GM12873 (cell line): ENCODE measurements at regions not wholly inside any gene's neighbourhood (a gene's known extent, or its start where the extent isn't known, plus 50 kb on each side); places are given as distances from the start of the nearest gene placed in this dataset.

Experiments
- TF ChIP-seq, protein P1 (sequence below): IDR thresholded peaks from 2 replicates; pipeline ENCODE4 v1.5.1; 2012; ENCODE audit warnings: low read depth, mild to moderate bottlenecking, moderate library complexity, low read length, control low read depth; ENCODE audit not compliant: insufficient read depth; ENCODE audit errors: missing control alignments

DNA sequence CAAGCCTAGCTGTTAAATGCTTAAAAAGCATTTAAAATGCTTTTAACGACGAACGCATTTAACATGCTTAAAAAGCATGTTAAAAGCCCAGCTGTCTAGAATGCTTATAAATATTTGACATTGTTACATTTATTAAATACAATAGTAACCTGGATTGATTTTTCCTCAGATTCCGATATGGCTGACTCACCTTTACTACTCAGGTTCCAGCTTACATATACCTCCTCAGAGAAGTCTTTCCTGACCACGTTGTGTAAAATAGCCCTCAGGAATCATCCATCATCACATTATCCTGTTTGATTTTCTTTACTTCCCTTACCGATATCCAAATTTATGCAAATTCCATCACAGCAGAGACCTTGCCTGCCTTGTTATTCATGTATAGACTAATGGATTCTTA lies 51.4 kb downstream of the SLC41A2 start:
- TF ChIP-seq, protein P1, sequence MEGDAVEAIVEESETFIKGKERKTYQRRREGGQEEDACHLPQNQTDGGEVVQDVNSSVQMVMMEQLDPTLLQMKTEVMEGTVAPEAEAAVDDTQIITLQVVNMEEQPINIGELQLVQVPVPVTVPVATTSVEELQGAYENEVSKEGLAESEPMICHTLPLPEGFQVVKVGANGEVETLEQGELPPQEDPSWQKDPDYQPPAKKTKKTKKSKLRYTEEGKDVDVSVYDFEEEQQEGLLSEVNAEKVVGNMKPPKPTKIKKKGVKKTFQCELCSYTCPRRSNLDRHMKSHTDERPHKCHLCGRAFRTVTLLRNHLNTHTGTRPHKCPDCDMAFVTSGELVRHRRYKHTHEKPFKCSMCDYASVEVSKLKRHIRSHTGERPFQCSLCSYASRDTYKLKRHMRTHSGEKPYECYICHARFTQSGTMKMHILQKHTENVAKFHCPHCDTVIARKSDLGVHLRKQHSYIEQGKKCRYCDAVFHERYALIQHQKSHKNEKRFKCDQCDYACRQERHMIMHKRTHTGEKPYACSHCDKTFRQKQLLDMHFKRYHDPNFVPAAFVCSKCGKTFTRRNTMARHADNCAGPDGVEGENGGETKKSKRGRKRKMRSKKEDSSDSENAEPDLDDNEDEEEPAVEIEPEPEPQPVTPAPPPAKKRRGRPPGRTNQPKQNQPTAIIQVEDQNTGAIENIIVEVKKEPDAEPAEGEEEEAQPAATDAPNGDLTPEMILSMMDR = no peak

DNA sequence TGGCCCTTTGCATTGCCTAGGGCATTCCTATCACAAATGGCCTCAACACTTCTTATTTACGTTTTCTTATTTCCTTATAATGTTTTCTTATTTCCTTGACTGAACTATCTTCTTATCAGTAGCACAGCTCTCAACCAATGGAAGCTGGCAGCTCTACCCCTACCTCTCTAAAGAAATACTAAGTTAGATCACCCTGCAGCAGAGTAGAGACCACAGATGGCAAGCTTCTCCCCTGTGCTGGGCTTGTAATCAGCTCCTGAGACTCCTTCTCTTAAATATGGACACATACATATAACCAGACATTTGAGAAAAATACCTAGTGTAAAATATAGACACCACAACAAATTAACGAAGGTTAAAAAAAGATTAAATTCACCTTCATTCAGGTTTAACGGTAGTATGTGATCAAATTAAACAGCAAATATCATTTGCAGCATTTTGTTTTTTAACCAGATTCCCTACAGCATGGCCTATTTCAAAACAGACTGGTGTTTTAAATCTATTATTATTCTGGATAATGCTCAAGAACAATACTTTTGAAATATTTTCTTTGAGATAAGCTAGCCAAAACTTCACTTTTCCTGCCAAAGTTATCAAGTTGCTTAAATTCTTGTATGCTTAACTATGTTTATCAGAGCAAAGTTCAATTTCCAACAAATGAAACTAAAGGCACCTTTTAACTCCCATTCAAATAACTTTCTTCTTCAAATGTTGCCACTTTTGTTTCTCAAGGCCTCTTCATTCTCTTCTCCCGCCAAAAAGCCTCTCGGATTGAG lies 54.3 kb downstream of the SLC41A2 start:
- TF ChIP-seq, protein P1 = no peak

DNA sequence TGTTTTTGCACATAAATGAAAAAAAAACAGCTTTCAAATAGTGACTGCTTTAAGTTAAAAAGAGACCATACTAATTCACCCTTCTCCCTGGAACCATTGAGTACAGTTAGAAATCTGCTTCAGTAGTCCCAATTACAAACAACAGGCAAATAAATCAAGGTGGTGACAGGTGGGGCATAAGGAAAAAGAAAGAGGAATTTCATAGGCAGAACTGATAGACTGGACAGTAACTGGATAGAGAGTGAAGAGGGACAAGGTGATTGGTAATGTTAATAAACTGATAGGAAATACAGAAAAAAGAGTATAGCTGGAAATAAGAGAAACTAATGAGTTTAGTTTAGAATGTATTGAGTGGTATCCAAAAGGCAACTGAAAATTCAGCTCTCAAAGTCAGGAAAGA lies 56.0 kb downstream of the SLC41A2 start:
- TF ChIP-seq, protein P1 = no peak

DNA sequence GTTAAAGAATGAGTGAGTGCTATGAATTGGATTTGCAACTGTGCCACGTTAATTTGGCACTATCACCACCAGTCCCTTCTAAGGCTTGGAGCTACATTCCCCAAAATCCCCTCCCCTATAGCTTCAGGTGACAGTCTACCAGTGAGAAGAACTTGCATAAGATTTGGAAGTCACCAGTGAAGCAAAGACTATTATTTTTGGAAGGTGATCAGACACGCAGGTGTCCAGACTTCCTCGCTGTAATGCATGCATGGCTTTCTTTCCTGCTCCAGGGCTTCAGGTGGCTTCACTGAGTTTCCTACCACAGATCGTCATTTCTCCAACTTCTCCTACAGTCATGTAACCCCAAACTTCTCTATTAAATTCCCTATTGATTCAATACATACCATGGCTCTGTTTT lies 61.4 kb downstream of the SLC41A2 start:
- TF ChIP-seq, protein P1 = no peak

DNA sequence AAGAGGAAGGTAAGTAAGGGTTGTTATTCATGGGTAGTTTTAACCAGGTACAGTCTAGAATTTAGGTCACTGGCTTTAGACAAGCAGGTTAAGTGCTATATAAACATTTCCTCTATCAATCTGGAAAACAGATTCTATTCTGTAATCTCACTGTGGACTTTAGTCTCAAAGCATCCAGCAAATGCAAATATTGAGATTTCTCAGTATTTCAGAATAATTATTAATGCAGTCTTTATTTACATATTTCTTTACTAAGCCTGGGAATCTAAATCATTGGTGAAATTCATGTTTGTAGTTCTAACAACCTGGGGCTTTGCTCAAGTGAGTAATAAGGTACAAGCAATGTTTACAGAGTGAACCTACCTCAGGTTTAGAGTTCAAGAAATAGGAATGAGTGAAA lies 61.9 kb downstream of the SLC41A2 start:
- TF ChIP-seq, protein P1 = no peak

DNA sequence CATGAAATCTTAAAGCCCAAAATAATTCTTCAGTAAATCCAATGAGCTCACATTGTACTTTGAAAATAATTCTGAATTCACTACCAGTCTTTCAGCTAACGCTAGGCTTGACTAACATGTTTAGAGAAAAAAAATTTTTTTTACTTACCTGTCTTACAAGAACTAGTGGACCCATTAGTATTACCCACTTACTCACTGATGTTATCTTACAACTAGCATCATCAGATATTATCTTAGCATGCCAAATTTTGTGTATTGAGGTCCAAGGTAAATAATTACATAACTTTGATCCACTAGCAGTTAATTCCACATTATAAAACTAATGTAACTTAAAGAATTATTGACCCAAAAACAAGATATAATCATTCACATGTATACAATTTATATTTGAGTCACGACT lies 62.7 kb downstream of the SLC41A2 start:
- TF ChIP-seq, protein P1 = no peak

DNA sequence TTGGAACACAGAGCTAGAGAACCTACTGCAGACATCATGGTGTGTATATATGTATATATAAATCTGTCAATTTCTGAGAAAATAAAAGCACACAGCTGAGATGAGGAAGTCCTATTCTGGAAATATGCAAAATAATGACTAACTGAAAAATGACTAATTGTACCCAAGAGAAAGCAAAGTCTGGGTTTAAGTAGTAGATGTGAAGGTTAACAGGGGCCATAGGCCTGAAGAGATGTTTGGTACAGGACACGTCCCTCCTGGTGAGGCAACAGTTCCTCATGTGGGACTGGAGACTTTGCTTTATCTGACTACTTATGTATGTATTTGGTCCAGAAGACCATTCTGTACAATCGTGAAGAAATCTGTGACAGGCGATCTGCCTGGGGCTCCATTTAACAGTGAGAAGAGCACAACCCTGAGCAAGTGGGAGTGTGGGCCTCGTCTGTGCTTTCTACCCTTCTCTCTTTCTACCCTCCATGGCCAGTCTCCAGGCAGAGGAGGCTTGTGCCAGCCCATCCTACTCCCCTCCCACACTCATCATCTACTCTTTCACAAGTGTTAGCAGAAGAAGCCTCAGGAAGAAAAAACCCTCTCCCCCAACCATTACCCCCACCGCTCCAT lies 67.5 kb downstream of the SLC41A2 start:
- TF ChIP-seq, protein P1 = no peak
